ENCODE measurements at regions not wholly inside any gene's neighbourhood (a gene's known extent, or its start where the extent isn't known, plus 50 kb on each side); places are given as distances from the start of the nearest gene placed in this dataset.

GRCh38 chr2:41337956-41338355, 709.9 kb upstream of the PKDCC start:
- DNase-seq (ENCODE audit: low spot score): no peak
- in situ Hi-C loops (cut with MboI; ENCODE audit: low sequenced_read_pairs, unreplicated experiment): no loop called here
- no peak for TF ChIP-seq CTCF (IDR thresholded peaks at IDR 0.05; ENCODE audit: borderline replicate concordance, control extremely low read depth, extremely low read depth, insufficient read depth, missing control alignments)

- no peak for DNase-seq (ENCODE audit: low spot score)
- in situ Hi-C loops (cut with MboI; ENCODE audit: low sequenced_read_pairs, unreplicated experiment): no loop called here
- TF ChIP-seq CTCF (IDR thresholded peaks at IDR 0.05; ENCODE audit: borderline replicate concordance, control extremely low read depth, extremely low read depth, insufficient read depth, missing control alignments): no peak
These were observed 703.3 kb upstream of the PKDCC start for GRCh38 chr2:41344529-41344928.

GRCh38 chr2:41353060-41353459, 694.8 kb upstream of the PKDCC start:
- in situ Hi-C loops (cut with MboI; ENCODE audit: low sequenced_read_pairs, unreplicated experiment): no loop called here
- DNase-seq (ENCODE audit: low spot score): no peak
- TF ChIP-seq CTCF (IDR thresholded peaks at IDR 0.05; ENCODE audit: borderline replicate concordance, control extremely low read depth, extremely low read depth, insufficient read depth, missing control alignments): no peak

GRCh38 chr2:41355794-41356193, 692.0 kb upstream of the PKDCC start:
- in situ Hi-C loops (cut with MboI; ENCODE audit: low sequenced_read_pairs, unreplicated experiment): no loop called here
- TF ChIP-seq CTCF (IDR thresholded peaks at IDR 0.05; ENCODE audit: borderline replicate concordance, control extremely low read depth, extremely low read depth, insufficient read depth, missing control alignments): no peak
- no peak for DNase-seq (ENCODE audit: low spot score)

GRCh38 chr2:41364842-41365241, 683.0 kb upstream of the PKDCC start:
- no peak for DNase-seq (ENCODE audit: low spot score)
- TF ChIP-seq CTCF (IDR thresholded peaks at IDR 0.05; ENCODE audit: borderline replicate concordance, control extremely low read depth, extremely low read depth, insufficient read depth, missing control alignments): no peak
- in situ Hi-C loops (cut with MboI; ENCODE audit: low sequenced_read_pairs, unreplicated experiment): no loop called here

- in situ Hi-C loops (cut with MboI; ENCODE audit: low sequenced_read_pairs, unreplicated experiment): no loop called here
- no peak for TF ChIP-seq CTCF (IDR thresholded peaks at IDR 0.05; ENCODE audit: borderline replicate concordance, control extremely low read depth, extremely low read depth, insufficient read depth, missing control alignments)
- no peak for DNase-seq (ENCODE audit: low spot score)
These were observed 671.9 kb upstream of the PKDCC start for GRCh38 chr2:41375901-41376300.

- no peak for TF ChIP-seq CTCF (IDR thresholded peaks at IDR 0.05; ENCODE audit: borderline replicate concordance, control extremely low read depth, extremely low read depth, insufficient read depth, missing control alignments)
- in situ Hi-C loops (cut with MboI; ENCODE audit: low sequenced_read_pairs, unreplicated experiment): no loop called here
- no peak for DNase-seq (ENCODE audit: low spot score)
These were observed 670.0 kb upstream of the PKDCC start for GRCh38 chr2:41377837-41378236.

Data from GM13976 (cell line).